Astrocyte of the spinal cord (primary cell): ENCODE measurements at regions not wholly inside any gene's neighbourhood (a gene's known extent, or its start where the extent isn't known, plus 50 kb on each side); places are given as distances from the start of the nearest gene placed in this dataset.

Source experiments
- DNase-seq: peaks from one replicate; pipeline ENCODE4 v3.0.0; 2011; ENCODE audit warnings: low read depth, low spot score
- H3K4me3 ChIP-seq: 2 replicates; pipeline ENCODE4 v1.5.1; 2011; ENCODE audit warnings: low read depth, mild to moderate bottlenecking, low read length, moderate library complexity
- CTCF ChIP-seq: IDR thresholded peaks from 2 replicates; pipeline ENCODE4 v1.5.1; 2012; ENCODE audit warnings: low read depth, mild to moderate bottlenecking, low read length, inconsistent platforms
- in situ Hi-C: cut with HindIII; loops from 2 replicates; pipeline ENCODE4 v1.10.0; 2017; ENCODE audit warnings: low sequenced_read_pairs

GRCh38 chr14:40855343-40855742, 751.3 kb upstream of the LRFN5 start:
- H3K4me3 ChIP-seq = no peak overlapping the region
- no peak for DNase-seq
- no peak for TF ChIP-seq CTCF
- in situ Hi-C loops = no loop called here

GRCh38 chr14:40850191-40850590, 756.5 kb upstream of the LRFN5 start:
- no peak for TF ChIP-seq CTCF
- DNase-seq = no peak
- in situ Hi-C loops = no loop called here
- no peak overlapping the region for H3K4me3 ChIP-seq

- no peak for TF ChIP-seq CTCF
- in situ Hi-C loops = no loop called here
- no peak for DNase-seq
- no peak overlapping the region for H3K4me3 ChIP-seq
Measured at GRCh38 chr14:40847480-40847879, 759.2 kb upstream of the LRFN5 start.

GRCh38 chr14:40842816-40843215, 763.9 kb upstream of the LRFN5 start:
- no peak for DNase-seq
- TF ChIP-seq CTCF = no peak
- in situ Hi-C loops = no loop called here
- no peak overlapping the region for H3K4me3 ChIP-seq

- no peak for DNase-seq
- TF ChIP-seq CTCF = no peak
- in situ Hi-C loops = no loop called here
- H3K4me3 ChIP-seq = no peak overlapping the region
Measured at GRCh38 chr14:40841886-40842285, 764.8 kb upstream of the LRFN5 start.

- in situ Hi-C loops = no loop called here
- H3K4me3 ChIP-seq = no peak overlapping the region
- no peak for TF ChIP-seq CTCF
- no peak for DNase-seq
Measured at GRCh38 chr14:40838601-40839000, 768.1 kb upstream of the LRFN5 start.

- in situ Hi-C loops = no loop called here
- DNase-seq = no peak
- no peak overlapping the region for H3K4me3 ChIP-seq
- no peak for TF ChIP-seq CTCF
Measured at GRCh38 chr14:40806471-40806870, 800.2 kb upstream of the LRFN5 start.
